DMS153 treated with DMSO at 0.1 percent for 48 hours (cell line): ENCODE measurements at regions not wholly inside any gene's neighbourhood (a gene's known extent, or its start where the extent isn't known, plus 50 kb on each side); places are given as distances from the start of the nearest gene placed in this dataset.
"Not testable (repeated sequence)": the region's sequence is repeated elsewhere in the genome, so short reads cannot be mapped to it uniquely, and the experiment has no call there.

Source experiments
- DNase-seq: peaks from one replicate; lab custom pipeline; 2025; ENCODE audit not compliant: unreplicated experiment; lab: John Stamatoyannopoulos, UW

DNA sequence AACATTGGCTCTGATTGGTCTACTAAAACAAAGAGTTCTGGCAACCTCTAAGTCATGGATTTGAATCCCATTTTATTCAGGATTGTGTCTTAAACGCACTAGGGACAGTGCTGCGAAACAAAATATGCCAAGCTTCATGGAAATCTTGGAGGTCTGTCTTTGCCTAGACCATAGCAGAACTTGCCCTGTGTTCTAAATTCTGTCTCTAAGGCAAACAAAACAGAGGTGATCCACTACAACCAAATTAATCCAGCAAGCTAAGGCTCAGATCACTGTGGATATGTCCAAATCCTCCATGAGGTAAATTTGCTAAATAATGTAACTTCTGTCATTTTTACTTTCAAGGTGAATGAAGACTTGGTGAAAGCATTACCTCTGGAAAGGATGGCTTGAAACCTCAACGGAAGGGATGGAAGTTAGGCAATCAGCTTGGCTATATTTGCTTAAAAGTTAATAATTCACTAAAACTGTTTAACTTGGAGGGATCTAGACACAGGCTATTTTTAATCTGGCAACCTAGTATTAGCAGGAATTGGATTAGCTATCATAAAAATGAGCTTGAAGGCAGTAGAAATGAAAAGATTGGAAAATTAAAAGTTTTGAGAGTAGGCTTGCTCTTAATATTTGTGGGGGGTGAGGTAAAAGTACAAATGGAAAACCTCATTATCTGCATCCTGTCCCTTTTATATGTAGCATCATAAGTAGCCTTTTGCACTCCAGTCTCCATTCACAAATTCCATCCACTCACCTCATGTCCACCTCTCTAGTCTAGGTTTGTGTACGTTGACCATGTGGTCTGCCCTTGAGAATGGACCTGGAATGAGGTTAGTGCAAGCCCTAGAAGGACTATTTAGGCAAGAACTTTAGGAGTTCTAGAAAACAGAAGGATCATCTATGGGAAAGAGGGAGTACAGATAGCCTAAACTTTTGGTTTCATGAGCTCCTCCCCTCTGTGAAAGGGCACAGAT lies 176.2 kb downstream of the SMC2 start:
- DNase-seq, result no peak

DNA sequence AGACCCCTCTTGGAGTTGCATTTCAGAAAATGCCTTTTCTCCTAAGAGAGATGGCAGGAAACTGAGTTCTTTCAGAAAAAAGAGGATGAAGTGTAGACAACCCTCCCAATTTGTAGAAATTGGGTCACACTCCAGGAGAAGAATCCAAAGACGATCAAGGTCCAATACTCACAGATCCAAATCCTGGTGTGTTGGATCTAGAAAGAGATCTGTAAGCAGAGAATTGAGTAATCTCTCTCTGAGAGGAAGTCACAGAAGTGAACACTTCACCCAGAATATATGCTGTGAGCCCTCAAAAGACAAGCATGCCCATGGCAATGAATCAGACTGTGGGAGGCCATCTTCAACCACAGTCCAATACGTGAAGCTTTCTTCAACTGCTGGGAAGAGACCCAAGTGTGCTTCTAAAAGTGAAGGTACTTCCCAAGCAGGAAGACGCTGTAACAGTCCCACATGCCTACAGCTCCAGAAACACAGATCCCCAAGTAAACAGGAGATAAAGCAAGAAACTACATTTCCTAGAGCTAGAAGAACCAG lies 182.7 kb downstream of the SMC2 start:
- DNase-seq, result no peak

DNA sequence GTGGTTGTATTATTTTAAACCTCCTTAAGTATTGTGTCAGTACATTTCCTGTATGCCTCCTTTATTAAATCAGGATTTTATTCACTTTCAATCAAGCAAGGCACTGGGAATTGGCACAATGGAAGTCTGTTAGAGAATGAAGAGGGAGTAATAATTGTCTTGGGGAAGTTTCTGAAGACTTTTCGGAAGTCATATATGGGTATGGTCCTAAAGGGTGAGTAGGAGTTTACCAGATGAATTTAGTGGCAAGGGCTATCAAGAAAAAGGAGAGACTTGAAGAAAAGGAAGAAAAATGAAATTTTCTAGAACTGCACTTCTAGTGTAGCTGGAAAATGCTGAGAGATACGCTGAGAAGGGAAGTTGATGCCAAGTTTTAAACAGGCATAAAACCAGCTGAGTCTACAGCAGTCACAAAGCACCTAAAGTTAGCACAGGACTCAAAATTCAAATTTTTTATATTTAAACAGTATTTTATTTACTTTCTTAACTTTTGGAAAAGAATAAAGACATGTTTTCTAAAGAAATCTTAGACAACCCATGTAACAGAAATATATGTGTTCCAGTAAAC lies 184.9 kb downstream of the SMC2 start:
- DNase-seq, result no peak

DNA sequence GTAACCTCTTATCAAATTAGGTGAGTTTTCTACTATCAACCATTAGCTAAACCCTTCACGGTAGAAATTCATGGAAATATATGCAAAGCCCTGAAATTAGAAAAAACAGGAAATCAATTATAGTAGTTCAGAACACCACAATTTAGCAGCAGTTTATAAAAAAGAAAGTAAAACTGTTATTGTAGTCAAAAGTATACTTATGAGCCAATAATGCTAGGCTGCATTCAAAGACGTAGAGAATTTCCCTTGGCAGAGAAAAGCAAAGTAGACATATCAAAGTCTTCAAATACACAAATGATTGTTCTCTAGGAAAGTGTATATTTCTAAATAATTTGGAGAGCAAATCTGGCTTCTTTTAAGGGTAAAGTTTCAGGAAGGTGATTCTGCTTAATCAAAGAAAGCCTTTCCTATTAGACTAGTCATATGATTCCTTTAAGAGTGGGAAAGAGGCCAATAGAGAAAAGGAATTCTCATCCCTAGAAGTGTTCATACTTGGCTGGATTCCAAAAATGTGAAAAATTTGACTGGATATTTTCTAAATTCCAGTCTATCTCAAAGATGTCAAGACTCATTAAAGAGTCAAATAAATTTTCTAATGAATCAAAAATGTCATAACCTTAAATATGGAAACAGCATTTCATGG lies 185.5 kb downstream of the SMC2 start:
- DNase-seq, result no peak

DNA sequence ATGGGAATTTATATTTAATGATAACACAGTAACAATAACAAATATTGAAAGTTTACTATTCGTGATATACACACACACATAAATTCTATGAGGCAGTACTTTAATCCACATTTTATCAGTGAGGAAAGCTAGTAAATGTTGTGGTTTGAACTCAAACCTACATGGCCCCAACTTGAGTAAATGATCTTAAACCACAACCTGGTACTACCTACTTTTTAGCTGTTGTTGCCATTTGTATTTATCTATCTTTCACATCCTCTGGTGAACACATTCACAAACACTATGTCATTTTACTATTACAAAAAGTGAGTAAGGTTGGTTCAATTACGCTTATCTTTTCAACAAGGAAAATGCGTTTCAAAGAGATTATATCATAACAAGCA lies 186.1 kb downstream of the SMC2 start:
- DNase-seq, result no peak

DNA sequence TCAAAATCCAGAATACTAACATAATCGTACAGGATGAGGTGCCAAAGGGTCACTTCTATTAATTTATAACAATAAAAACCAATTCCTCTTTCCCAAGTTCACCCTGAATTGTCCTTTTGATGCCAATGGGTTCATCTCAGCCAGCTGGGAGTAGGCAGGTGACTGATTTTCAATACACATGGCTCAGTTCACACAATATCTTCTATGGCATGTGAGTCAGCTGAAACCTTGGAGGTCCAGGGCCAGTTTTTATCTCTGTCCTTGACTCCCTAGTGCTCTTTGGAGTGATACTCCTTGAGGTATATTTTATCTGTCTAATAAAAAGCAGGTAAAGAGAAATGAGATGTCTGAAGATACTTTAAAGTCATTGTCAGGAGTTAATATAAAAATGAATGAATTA lies 186.6 kb downstream of the SMC2 start:
- DNase-seq, result no peak

DNA sequence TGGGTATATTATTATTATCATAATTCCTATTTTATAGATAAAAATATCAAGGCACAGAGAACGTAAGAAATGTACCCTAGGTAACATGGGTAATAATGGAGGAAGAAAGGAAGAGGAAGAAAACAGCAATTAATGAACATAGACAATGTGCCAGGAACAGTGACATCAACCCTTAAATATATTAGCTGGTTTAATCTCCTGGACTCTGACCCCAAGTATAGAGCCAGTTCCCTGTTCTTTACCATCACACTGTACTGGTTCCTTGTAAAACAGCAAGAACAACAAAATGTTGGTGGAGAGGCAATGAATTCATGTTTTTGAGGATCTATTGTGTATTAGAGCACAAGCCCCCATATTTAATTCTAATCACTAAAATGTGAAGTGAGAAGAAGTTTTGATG lies 192.1 kb downstream of the SMC2 start:
- DNase-seq, result no peak

DNA sequence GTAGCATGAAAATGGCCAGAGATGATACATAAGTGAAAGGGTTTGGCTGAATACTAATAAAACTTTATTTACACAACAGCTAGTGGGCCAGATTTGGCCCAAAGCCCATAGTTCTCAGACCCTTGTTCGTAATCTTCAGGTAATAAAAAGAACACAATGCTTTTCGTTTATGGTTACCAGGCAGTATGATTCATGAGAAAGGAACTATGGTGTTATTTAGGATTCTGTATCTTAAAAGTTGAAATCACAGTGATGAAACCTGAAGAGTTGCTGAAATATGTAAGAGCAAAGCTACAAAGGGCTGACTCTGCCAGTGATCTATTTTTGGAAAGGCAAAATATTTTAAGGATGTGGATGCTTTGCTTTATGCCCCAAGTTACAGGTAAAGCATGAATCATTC lies 192.7 kb downstream of the SMC2 start:
- no peak for DNase-seq

DNA sequence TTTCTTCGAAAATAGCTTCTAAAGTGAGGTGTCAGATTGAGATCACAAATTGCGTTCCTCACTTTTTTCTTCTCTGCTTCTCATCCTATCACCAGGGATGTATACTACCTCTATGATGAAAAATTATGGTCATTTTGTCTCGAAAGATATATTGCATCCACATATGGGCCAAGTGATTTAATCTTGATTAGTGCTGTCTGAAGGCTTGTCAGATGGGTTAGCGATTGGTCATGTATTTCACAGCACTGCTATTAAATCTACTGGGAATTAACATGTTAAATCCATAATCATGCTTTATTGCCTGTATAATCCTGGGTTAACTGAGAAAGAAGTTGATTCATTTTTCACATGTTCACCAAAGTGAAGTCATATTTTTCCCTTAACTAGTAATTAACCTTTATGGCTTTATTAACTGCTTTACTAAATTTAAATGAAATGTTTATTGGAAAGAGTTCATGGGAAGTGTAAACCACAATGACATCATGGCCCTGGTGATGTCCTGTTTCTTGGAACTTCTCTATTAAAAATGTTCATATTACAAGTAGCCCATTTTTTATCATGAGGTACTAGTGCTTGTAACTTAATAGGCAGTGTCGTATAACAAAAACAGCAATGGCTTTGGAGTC lies 193.3 kb downstream of the SMC2 start:
- no peak for DNase-seq

DNA sequence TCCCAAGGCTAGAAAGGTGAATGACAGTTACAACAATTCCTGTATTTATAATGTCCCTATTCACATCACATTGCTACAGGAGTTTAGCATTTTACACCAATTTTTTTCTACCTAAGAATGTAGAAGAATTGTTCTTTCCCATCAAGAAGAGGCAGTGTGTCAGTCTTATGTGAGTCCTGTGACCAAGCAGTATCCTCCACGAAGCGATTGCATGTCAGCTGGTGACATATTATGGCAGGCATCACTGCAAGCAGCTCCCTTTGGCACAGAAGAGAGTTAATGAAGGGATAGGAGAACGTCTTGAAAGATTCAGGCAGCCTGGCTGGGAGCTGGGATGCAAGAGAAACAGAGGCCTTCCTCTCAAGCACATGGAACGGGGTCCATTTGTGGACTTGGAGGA lies 199.8 kb downstream of the SMC2 start:
- DNase-seq, result no peak

DNA sequence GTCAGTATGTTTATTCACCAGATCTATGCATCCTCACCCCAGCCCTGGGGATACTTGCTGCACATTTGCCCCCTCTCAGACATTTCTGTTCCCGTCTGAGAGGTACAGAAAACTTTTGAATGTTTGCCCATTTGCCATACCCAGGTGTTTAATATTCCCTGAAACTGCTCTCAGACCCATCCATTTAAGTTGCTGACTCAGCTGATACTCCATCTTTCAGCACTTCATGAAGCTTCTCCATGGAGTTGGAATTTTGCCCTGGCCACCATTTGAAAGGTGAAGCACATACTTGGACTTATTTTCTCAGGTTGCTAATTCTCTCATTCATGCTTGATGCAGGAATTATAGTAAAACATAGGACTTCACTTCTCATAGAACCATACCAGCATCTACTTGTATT lies 203.9 kb upstream of the OR13F1 start:
- DNase-seq, result no peak

DNA sequence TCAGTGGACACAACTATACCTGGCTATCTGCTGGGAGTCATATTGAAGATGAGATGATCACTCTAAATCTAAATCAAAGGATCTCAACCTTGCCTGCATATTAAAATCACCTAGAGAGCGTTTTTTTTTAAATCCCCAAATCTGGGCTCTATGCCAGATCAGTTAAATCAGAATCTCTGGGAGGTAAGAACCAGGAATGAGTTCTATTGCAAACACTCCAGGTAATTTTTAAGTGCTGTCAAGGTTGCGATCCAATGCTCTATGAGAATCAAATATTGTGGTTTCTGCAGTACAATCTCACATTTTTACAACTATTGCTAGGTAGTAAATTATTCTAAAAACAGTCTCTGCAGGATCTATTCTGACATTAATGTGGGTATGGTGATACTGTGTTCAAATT lies 202.3 kb upstream of the OR13F1 start:
- DNase-seq, result peak; percentile 67

DNA sequence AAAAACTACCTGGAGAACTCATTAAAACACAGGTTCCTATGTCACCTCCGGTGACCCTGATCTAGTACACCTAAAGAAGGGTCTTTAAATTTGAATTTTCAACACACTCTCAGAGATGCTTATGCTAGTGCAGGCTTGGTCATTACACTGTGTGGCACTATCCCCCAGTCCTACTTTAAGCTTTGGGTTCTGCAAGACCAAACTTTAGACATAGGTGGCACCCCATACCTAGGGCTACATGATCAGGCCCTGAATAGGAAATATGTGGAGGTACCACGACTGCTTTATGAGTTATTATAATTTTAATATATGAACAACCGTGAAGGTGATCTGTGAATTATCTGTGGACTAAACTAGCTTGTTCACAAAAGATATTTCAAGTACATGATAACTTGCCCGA lies 201.3 kb upstream of the OR13F1 start:
- no peak for DNase-seq

DNA sequence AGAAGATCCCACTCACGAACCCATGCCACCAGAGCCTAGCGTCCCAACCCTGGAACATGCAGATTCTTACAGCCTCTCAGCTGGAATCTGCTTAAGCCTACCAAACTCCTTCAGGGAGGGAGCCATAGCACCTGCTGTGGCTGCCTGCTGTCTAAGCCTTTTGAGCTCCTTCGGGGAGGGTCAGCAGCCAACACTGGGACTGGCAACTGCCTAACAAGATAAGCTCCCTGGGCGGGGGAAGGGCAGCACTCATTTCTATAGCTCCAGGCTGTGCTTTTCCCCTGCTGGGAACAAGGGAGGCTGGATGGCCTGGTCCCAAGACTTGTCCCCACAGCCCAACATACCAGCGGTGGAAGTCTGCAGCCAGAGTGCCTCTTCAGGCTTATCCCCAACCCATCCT lies 199.1 kb upstream of the OR13F1 start:
- DNase-seq, result no peak

DNA sequence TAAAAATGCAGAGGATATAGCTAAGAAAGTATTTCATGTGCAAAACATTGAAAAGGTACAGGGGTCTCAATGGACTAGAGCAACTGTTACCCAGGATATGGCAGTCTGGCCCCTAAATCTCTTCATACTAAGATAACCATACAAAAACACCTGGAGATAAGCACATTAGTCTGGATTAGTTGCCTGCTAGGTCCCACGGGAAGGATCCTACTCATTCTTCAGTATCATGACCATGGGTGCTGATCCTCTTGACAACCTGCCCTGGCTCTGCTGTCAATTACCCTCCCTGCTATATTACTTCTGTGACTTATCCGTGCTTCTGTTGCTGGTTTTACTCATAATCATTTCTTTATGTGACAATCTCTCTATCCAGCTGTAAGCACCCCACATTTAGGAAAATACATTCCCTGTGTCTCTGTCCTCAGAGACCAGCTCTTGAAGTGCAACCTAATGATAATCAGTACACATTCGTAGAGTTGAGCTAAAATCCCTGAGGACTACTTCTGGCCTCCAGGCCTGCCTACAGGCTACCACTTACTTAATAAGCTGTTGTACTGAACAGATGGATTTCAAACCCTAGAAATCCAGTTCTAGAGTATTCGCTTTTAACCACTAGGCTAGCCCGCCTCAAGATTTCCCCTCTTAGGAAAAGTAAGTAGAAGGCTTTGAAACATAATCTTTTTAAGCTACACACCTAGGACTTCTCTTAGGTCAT lies 190.5 kb upstream of the OR13F1 start:
- no peak for DNase-seq

DNA sequence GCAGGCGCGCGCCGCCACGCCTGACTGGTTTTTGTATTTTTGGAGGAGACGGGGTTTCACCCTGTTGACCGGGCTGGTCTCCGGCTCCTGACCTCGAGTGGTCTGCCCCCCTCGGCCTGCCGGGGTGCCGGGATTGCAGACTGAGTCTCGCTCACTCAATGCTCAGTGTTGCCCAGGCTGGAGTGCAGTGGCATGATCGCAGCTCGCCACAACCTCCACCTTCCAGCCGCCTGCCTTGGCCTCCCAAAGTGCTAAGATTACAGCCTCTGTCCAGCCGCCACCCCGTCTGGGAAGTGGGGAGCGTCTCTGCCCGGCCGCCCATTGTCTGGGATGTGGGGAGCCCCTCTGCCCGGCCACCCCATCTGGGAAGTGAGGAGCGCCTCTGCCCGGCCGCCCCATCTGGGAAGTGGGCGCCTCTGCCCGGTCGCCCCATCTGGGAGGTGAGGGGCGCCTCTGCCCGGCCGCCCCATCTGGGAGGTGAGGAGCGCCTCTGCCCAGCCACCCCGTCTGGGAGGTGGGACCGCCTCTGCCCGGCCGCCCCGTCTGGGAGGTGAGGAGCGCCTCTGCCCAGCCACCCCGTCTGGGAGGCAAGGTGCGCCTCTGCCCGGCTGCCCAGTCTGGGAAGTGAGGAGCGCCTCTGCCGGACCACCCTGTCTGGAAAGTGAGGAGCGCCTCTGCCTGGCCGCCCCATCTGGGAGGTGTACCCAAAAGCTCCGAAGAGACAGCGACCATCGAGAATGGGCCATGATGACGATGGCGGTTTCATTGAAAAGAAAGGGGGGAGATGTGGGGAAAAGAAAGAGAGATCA lies 187.7 kb upstream of the OR13F1 start:
- DNase-seq, result not testable (repeated sequence)

DNA sequence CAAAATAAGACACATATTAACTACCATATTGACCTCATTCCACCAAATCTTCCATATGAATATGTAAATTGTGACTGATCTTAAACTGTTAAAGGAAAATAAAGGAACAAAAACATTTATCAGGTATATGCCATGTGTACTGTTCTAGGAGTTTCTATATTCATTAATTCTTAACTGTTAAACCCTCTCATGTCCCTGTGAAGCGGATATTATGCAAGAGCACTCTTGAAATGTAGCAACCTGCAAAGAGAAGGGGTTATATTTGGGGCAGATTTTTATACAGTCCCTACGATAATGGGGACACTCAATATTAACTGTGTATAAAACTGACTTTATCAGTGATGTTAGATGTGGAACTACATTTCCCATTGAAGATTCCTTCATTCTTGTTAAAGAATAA lies 184.9 kb upstream of the OR13F1 start:
- DNase-seq, result no peak

DNA sequence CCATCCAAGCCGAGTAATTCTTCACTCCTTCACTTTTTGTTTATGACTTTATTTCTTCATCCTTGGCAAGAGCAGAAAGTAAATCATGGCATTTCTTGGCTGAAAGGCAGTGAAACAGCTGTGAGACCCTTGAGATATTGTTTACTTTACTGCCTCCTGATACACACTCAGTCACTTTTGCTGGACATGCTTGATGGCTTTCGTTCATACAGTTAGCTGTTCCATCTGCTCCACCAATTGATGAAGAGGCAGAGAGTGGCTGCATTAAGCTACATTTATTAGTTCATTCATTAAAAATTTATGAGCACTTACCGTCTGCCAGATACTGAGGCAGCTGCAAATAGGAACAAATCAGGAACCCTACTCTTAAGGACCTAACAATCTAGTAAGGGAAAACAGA lies 184.4 kb upstream of the OR13F1 start:
- DNase-seq, result peak; percentile 84

DNA sequence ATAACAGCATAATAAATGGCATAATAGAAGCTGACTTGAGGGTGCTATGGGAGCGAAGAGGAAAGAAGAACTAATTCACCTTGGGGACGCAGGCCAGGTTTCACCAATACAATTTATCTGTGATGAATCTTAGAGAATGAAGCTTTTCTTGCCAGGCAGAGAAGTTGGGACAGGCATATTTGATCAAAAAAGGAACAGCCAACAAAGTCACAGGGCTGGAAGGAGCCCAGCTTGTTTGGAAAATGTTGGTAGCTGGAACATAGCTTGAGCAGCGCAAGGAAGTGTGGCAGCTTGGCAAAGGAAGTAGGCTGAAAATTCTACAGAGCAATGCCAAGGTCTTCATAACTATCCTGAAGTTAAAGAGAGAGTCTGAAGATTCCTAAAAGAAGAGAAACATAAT lies 181.5 kb upstream of the OR13F1 start:
- DNase-seq, result no peak
